IPS-NIHi7 (cell line): ENCODE measurements at regions not wholly inside any gene's neighbourhood (a gene's known extent, or its start where the extent isn't known, plus 50 kb on each side); places are given as distances from the start of the nearest gene placed in this dataset.

Experiments used
- DNase-seq: peaks from one replicate; pipeline ENCODE4 v3.0.0; 2012; ENCODE audit warnings: mixed read lengths; ENCODE audit errors: extremely low spot score

DNA sequence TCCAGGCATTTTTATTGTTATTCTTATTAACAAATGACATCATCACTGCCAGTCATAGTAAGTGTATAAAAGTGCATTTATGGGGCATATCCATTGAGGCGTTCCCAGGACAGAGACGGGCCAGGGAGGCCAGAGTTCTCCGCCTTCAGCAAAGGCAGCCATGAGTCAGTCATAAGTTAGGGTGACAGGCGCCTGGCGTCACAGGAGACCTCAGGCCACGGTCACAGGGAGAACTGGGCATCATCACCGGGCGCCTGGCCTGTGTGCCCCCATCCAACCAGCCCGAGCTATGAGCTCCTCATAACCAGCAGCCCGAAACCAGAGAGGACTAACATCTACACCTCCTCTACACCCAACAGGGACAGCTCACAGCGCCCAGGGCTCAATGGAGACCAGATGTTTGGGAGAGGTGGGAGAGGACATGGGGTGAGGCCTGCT lies 259.2 kb downstream of the DLL1 start:
- no peak for DNase-seq

DNA sequence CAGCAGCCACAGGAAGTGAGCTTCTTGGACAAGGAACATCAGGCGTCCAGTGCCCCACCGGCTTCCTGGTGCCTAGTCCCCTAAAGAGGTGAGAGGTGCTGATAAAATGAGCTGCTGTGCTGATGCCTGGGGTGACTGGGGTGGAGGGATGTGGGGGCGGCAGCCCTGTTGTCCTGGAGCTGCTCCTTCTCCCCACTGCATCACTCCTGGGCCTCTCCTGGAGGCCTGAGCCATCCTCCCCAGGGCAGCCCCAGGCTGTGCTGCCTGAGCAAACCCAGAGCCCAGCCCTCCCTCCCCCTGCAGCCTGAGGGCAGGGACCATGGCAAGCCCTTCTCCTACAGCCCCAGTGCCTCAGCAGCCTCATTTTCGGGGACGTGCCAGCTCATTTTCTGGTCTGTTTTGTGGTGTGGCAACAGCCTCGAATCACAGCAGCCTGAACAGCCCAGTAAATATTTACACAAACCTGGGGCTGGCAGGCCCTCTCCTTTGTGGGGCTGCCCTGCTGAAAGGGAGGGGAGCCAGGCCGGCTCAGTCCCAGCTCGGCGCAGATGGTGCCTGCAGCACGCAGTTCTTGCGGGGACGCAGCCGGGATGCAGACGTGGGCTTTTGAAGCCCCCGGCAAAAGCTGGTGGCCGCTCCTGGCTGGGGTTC lies 259.9 kb downstream of the DLL1 start:
- no peak for DNase-seq

DNA sequence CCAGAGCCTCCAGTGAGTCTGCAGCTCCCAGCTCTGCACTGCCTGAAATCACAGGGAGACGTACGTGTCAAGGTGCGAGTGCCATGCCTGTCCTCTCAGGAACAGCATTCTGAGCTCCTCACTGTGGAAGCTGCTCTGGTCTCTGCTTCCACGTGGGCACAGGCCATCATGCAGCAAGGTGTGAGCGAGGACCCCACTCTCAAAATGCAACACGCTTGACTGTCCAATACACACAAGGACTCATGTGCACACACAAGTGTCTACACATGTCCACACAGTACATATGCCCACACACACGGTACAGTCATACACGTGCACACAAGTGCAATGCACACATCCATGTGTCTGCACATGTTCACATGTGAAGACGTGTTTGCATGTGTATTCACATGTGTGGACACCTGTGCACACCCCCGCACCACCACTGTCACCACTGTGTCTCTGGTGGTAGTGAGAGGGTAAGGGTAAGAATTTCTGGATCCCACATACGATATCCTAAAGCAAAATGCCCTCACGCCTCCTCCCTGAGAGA lies 260.5 kb downstream of the DLL1 start:
- DNase-seq, result no peak

DNA sequence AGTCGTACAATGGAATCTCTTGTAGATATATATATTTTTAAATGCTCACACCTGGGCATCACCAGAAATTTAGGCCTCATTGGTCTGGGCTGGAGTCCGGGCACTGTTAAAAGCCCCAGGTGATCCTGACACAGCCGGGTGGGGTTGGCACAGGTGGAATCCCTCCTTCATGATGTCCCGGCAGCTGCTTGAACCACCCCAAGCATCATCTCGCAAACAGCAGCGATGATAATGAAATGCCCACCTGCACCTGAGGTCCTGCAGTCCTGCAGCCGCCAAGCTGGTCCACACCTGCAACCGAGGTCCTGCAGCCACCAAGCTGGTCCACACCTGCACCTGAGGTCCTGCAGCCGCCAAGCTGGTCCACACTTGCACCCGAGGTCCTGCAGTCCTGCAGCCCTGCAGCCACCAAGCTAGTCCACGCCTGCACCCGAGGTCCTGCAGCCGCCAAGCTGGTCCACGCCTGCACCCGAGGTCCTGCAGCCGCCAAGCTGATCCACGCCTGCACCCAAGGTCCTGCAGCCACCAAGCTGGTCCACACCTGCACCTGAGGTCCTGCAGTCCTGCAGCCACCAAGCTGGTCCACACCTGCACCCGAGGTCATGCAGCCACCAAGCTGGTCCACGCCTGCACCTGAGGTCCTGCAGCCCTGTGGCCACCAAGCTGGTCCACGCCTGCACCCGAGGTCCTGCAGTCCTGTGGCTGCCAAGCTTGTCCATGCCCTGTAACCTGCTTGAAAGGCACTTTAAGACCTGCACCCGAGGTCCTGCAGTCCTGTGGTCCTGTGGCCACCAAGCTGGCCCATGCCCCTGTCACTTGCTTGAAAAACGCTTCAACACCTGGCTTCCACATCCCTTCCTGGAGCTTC lies 261.2 kb downstream of the DLL1 start:
- no peak for DNase-seq

DNA sequence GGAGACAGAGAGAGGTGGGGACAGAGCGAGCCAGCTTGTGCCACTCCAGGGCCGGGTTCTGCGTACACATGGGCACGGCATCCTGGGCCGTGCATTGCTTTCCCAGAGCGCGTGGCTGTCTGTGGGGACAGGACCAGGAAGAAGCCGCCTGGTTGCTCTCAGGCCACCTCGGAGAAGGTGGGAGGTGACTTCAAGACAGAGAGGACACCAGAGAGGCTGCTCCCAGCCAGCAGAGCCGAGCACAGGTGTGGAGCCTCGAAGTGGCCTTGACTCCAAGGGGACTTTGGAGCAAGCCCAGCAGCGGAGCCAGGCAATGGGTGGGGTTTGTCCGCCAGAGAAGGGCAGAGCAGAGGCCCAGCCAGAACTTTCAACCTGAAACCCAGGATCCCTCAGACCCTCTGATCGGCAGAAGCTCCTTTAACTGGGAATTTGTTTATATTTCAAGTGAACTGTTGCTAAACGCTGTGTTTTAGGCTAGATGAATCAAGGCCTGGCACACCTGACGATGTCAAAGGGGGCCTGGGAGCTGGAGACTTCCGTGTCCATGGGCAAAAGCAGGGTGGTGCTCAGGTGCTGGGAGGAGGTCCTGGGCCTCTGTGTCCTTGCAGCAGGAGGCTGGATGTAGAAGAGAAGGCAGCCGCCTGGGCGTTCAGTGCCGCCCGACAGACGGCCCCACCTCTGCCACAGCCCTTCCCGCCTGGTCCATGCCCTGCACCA lies 262.1 kb downstream of the DLL1 start:
- no peak for DNase-seq

DNA sequence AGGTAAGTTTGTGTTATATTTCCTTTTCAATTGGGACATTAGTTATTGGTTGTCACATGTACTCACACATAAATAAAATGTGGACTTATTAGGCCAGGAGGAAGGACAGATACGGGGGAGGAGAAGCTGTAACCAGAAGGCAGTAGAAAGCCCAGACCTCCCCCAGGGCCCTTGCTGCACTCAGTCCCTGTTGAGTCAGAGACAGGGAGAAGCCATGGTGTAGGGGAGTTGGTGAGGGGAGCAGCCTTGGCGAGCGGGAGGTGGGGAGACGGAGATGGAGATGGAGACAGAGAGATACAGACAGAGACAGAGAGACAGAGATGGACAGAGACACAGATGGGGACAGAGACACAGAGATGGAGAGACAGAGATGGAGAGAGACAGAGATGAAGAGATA lies 263.2 kb downstream of the DLL1 start:
- no peak for DNase-seq

DNA sequence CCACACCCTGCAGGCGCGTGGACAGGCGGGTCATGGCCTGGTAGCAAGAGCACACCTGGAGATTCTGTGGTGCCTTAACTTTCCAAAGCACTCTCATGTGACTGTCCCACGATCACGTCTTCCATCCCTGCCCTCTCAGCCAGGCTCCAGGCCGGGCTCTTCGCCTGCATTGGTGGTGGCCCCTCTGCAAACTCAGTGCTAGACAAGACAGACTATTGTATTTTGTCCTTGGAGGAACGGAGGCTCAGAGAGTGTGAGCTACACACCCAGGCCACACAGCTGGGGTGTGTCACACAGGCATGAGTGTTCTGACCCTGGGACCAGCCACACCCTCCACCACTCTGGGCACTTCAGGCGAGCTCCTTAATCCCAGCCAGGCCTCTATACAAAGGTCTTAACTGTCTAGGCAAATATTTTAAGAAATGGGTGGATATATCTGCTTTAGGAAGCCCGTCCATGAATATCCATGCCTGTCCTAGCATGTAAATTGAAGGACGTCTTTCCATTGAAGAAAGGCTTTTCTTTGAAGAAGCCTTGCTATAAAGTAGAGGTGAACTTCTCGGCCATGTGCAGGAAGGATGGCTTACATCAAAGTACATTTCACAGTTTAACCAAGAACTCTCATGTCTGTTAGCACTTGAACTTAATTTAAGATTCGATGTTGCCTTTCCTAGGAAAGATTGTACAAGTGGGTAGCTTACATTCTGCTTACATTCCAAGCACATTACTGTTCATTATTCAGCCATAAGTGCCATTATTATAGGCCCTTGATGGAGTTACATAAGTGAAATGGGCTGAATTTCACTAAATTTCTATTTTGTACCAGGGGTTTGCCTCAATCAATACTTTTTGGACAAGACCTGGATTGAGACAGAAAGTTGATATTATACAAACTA lies 263.9 kb downstream of the DLL1 start:
- DNase-seq, result no peak

DNA sequence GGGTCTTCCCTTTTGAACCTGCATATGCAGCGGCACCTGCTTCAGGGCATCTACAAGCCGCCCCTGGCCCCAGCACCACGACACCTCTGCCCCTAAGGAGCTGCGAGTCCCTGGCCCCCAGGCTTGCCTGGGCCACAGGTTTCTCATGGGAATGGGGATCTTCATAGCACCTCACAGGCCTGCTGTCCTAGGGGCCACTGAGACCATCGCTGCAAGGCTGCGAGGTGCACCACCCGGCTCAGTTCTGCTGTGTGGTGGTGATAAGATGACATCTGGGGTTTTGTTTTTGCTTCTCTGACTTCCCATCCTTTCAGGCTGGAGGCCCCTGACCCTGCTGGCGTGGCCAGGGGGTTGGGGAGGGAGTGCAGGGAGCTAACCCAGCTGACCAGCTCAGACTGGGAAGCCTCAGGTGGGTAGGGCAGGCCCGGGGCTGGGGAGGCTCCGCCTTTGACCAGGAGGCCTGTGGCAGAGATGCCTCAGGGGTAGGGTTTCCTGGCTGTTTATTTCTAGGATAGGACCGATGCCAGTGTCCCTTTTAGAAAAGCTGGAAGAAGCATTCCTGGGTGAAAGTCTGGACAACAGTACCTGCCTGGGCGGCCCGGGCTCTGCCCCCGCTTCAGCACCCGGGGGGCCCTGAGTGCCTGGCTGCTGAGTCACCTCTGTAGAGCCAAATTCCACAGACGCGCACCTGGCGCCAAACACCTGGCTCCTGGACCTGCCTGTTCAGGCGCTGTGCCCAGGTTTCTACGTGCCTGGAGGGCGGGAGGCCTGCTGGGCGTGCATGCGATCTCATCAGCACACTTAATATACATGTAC lies 264.7 kb downstream of the DLL1 start:
- DNase-seq, result no peak

DNA sequence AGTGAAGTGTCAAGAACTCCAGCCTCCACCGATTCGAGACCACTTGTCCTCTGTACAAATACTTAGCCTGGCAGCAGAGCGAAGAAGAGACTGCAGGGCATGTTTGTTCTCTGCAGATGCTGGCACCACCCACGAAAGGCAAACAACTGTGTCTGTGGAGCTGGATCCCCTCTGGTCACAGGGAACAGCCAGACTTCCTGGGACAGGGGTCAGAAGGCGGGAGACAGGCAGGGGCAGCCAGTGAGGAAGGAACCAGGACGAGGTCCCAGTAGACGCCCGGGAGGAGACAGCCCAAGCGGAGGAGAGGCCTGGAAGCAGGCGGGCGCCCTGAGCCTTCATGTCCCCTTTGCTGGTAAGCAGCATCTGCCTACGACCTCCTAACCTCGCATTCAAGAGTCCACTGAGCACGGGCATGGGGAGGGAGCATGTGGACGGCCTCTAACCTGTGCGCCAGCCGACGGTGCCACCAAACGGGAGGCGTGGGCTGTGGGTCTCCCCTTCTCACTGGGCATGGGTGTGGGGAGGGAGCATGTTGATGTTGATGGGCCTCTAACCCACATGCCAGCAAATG lies 265.5 kb downstream of the DLL1 start:
- no peak for DNase-seq

DNA sequence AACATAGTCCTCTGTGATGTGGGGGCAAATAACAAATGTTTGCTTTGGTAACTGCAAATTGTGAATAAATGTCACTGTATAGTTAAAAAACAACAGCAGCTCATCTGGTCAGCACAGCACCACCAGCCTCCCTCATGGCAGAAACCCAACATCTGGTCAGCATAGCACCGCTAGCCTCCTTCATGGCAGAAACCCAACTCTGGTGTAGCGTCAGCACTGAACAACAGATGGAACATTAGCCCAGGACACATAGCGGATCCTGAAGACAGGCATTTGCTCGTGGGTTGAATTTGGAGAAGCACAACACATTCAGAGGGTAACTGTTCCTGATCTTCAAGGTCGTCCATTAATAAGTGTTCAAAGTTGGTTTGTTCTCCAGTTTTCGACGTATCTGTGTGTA lies 265.9 kb downstream of the DLL1 start:
- DNase-seq, result no peak

DNA sequence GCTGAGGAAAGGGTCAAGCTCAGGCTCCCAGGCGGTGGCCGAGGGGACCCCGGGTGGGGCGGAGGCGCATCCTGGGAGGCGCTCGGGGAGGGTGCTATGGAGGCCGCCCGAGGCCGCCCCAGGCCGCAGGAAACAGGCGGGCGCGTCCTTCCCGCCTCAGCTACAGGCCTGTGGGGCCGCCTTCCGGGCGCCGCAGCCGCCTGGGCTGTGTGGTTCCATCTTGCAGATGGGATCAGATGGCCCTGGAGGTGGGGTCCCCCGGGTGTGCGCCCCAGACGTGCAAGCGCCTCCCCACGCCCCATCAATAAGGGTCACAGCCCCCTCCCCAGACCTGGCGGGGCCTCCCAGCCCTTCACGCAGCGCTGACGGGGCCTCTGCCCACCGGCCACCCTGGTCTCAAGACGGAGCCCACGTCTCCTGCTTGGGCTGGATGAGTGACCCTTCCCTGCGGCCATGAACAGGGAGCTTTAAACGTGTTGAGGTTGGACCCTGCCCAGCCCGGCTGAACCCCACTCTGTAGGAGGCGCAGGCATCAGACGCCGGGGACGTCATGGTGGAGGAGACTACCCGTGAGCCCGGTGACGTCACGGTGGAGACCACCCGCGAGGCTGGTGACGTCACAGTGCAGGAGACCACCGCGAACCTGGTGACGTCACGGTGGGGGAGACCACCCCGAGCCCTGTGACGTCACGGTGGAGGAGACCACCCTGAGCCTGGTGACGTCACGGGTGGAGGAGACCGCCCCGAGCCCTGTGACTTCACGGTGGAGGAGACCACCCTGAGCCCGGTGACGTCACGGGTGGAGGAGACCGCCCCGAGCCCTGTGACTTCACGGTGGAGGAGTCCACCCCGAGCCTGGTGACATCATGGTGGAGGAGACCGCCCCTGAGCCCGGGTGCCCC lies 267.0 kb downstream of the DLL1 start:
- no peak for DNase-seq

DNA sequence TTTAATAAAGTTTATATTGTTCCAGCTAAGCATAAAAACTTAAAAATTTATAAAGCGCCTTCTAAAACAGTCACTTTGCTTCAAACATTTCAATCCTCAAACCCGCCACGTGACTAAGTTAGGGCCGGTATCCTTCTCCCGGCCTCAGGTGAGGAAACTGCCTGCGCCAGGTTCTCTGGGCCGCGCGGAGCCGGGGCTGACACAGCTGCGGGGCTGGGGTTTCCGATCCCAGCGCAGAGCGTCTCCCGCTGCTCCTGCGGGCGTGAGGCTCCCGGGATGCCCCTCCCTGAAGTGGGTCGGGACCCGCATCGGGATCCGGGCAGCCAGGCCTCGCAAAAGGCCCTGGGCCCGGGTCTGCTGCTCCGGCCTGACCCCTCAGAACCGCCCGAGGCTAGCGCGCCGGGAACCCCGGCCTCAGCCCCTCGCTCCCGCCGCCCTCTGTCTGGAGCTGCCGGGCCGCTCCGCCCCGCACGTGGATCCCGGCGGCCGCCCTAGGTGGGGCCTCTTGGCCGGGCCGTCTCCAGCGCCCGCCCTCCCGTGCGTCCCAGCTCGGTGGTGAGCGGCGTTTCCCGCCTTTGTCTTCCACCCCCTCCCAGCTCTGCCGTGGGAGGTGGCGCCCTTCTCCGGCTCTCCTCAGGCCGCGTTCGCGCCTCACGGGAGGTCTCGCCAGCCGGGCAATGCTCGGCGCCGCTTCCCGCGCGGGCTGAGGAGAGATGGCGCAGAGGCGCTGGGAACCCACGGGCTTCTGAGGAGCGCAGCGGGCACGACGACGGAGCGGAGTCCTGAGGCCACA lies 267.9 kb downstream of the DLL1 start:
- no peak for DNase-seq

DNA sequence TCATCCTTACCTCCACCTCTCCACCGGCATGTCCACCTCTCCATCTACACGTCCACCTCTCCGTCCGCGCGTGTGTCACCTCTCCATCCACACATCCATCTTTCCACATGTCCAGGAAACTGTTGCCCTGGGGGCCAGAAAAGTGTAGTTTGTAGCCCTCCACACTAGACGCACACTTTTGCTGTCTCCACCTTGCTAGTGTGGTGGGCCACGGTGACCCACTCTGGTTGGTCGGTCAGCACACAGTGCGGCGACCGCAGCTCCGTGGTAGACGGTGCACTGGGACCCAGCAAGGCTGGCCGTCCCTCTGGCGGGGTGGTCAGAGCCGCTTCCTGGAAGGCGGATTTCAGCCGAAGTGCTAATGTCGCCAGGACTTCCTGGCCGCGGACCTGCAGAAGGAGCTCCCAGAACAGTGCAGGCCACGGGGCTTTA lies 268.6 kb downstream of the DLL1 start:
- no peak for DNase-seq

DNA sequence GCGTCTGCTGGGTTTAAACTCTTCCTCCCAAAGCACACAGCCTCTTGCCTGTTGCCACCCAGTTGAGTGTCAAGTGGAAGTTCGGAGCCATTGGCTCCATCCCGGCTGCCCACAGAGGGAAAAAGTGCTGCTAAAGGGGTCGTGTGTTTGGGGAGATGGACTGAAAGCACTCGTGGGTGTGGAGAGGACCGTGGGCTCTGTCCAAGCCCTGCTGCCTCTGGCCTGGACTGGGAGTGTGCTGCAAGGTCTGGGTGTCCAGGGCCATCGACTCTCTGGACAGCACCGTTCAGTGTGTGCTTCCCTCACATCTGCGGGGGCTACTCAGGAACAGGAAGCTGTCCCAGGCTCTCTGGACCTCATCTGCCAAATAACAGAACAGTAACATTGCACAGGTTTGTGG lies 269.3 kb downstream of the DLL1 start:
- no peak for DNase-seq

DNA sequence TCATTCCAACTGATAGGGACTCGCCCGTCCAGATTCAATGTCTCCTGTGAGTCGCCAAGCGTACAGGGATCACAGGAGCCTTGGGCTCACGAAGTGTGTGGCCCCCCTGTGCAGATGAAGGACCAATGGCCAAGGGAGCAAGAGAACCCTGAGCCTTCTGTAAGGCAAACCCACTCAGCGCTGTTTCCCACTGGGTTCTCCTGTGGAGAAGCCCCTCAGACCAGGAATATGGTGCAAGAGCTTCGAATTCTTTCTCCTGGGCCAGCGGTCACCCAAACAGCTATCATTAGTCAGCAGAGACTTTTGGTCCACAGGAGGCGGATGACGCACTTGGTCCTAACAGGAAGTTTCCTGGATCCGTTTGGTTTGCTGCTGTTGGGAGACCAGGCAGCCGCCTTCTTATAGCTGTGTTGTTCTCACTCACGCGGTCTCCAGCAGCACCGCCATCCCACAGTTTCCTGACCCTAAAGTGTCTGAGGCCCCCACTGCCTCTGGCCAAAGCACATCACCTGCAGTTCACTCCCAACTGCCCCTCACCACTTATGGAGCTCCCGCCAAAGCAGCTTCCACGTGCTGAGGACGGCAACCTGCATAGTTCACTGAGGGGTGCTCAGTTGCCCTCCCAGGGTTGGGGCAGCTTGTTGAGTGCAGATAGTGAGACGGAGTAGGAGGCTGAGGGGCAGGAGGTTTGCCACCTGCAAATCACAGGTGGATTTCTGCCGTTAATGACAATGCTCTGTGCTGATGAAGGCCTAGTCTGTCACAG lies 268.6 kb downstream of the ERMARD start:
- no peak for DNase-seq

DNA sequence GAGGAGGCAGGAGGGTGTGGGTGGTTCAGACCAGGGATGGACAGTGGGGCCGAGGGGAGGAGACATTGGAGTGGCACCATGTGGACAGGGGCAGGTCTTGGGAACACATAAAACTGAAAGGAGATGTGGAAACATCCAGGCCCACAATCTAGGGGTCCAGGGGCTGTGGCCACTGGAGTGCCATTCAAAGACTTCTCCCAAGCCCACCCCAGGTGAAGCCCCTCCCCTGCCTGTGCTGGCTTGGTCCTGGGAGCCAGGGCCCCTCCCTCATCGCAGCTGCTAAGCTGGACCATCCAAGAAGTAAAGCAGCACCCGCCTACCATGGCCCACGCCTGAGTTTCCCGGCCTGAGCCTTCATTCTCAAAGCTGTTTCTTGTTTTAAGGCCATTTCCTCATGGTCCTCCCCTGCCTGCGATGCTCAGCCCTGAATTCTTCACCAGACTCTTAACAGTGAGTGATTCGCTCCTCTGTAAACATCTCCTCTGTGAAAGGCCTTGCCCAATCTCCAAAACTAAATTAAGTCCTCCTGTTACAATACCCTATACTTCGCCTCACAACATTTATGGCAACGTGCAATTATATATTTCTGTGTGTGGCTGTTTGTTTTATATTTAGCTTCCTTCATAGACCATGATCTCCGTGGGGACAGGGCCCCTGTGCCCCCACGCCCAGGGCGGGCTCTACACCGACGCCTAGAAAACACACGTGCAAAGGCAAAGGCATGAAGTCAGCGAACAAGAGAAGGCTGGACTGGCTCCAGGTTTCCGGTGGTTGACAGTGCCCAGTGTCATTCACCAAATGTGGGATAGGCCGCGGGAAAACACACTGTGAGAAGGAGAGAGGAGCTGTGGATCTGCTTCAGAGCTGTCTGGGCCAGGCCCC lies 267.8 kb downstream of the ERMARD start:
- DNase-seq, result no peak
